ENCODE measurements at regions not wholly inside any gene's neighbourhood (a gene's known extent, or its start where the extent isn't known, plus 50 kb on each side); places are given as distances from the start of the nearest gene placed in this dataset.
"Not testable (repeated sequence)": the region's sequence is repeated elsewhere in the genome, so short reads cannot be mapped to it uniquely, and the experiment has no call there.

DNA sequence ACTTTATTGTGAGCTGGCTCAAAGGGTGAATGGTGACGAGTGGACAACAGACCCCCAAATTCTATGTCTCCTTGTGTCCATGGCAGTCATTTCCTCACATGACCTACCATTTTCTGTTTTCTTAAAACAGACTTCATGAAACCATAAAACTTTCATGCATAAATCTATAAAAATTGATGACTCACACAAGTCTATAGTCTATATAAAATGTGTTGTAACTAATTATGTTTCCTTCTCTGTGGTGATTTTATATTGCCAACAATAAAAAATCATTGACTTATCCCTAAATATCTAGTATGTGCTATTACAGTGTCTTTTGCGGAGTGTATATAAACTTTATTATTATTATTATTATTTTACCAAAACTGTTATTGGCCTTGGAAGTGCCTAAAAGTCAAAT, 382.4 kb downstream of the MAT2B start:
- no peak for DNase-seq

DNA sequence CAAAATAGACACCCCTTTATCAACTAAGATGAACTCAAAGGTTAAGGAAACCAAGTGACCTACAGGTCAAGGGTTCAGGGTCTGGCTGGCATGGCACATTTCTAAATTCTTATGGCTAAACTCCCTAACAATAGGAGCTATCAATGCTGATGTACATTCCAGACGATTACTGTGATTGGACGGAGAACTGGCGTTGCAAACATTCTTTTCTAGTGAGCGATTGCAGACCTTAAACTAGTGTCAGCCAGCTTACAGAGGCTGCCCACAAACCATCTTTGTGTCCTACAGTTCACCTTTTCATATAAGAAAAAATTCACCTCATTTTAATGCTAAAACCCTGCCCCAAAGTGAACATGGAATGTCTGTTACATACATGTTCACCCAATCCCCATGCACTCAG, 382.9 kb downstream of the MAT2B start:
- DNase-seq, result no peak

DNA sequence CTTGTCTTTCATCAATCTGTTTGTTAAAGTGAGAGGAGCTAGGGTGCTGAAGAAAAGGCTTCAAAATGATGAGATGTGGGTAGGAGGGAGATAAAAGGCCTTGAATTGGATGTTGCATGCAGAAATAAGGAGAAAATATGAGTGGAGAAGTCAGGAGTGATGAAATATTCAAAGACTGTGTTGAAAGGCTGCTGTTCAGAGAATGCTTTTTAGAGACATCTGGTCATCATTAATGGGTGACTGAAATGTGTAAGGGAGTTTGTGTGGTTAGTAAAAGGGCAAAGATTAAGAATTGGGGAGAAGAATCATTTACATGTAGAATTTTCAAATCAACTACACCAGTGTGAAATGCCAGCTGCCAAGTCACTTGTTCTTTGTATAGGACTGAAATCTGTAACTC, 383.9 kb downstream of the MAT2B start:
- DNase-seq, result no peak

DNA sequence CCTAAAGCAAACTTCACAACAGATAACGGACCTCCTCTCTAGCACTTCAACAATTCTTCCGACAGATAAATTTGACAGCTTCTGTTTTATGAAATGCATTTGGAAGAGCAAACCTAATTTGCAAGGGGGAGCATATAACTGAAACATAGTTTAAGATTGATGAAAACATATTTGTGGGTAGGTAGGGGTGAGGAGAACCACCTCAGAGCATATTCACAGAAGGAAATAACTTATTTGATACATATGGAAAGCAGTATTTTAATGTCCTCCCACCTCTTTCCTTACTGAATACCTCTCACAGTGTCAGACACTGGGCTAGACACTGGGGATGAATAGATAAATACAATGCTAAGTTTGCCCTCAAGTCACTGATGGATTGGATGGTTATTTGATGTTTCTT, 384.8 kb downstream of the MAT2B start:
- no peak for DNase-seq

DNA sequence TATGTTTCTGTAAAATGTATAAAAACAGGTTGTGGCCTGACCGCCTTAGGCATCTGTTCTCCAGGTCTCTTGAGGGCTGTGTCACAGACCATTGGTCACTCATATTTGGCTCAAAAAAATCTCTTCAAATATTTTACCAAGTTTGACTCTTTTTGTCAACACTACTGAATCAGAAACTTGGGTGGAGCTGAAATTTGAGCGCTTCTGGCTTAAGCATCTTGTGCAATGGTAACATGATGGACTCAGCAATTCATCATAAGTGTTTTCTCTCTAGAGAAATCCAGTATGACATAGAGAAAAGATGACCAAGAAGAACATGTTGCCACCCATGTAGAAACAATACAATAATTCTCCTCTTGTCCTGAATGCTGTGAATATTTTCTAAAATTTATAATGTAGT, 387.9 kb downstream of the MAT2B start:
- no peak for DNase-seq

DNA sequence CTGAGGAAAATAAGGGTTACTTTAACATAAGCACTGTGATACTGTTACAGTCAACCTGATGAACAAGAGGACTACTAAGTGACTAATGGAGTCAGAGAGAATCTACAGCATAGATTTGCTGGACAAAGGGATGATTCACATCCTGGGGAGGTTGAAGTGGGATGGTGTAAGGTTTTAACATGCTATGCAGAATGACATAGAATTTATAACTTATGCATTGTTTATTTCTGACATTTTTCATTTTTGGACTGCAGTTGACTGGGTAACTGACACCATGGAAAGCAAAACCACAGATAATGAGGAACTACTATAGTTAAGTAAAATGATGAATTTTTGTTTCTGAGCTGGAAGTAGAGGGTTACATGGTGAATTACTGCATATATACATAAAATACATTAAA, 389.2 kb downstream of the MAT2B start:
- no peak for DNase-seq

DNA sequence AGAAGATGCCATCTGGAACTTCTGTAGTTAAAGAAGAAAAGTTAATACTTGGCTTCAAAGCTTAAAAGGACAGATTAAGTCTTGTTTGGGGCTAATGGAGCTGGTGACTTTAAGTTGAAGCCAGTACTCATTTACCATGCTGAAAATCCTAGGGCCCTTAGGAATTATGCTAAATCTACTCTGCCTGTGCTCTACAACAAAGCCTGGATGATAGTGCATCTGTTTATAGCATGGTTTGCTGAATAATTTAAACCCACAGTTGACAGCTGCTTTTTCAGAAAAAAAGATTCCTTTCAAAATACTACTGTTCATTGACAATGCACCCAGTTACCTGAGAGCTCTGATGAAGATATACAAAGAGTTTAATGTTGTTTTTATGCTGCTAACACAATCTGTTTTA, 393.5 kb downstream of the MAT2B start:
- no peak for DNase-seq

DNA sequence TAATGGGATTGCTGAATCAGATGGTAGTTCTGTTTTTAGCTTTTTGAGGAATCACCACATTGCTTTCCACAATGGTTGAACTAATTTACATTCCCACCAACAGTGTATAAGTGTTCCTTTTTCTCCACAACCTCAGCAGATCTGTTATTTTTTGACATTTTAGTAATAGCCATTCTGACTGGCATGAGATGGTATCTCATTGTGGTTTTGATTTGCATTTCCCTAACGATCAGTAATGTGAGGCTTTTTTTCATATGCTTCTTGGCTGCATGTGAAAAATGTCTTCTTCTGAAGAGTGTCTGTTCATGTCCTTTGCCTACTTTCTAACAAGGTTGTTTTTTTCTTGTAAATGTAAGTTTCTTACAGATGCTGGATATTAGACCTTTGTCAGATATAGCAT, 402.4 kb downstream of the MAT2B start:
- not testable (repeated sequence) for DNase-seq

DNA sequence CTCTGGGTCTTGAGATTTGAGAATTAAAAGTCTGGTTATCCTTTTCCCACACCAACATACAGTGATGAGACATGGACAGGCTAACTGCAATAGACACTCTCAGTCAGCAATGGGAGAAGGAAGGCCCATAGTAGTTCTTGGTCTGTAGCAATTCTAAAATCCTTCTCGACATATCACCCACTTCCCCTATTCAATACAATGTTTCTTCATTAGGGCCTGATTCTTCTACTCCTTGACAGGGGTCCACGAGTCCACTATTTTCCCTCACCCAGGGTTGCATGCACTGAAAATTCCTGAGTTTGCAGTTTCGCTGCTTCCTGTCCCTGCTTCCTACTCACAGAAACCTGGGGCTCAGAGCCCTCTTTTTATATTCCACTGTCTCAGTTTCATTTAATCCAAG, 402.8 kb downstream of the MAT2B start:
- DNase-seq, result no peak

DNA sequence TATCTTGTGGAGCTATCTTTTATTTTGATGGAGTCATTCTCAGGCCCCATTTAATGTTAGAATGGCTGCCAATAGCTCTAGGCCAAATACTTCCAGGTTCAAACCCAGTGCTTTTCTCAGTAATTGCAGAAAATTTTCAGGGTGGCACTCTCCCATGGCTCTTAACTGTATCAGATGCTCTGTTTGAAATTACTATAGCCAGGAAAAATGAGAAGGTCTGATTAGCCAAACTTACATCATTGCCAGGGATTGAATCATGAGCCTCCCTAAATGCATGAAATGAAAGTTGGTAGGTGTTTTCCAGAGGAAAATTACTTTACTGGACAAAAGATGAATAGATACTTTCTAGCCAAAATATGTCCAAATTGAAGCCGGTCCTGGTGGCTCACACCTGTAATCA, 404.8 kb downstream of the MAT2B start:
- DNase-seq, result no peak

DNA sequence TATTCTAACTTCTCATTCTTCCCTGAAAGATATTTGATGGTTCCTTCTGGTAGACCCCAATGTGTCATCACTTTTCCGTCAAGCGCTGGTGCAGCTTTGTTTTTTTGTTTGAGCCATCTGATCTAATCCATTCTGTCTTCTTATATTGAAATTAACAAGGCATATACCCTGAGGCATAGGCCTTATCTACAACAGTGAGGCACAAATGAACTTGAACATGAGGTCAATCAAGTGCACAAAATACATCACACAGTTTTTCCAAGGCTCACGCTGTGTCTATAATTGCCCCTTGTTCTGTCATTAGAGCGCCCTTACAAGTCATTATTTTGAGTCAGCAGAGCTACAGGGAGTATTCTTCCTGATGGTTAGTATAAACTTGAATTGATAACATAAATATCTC, 406.6 kb downstream of the MAT2B start:
- no peak for DNase-seq

DNA sequence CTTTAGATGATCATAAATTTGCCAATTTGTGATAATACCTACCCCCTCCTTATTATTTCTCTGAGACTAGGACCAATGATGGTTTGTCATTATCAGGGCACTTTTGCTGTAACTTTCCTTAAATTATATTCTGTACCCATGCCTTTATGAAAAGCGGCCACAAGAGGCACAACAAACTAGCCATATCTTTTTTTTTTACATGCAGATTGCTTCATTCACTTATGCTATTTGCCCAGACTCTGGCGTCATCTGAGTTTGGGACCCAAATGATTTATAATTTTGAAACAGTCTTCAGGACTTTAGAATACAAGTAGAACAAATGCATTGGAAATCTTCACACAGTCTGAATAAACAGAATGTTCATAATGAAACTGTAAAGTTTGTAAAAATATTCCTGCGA, 408.1 kb downstream of the MAT2B start:
- no peak for DNase-seq

DNA sequence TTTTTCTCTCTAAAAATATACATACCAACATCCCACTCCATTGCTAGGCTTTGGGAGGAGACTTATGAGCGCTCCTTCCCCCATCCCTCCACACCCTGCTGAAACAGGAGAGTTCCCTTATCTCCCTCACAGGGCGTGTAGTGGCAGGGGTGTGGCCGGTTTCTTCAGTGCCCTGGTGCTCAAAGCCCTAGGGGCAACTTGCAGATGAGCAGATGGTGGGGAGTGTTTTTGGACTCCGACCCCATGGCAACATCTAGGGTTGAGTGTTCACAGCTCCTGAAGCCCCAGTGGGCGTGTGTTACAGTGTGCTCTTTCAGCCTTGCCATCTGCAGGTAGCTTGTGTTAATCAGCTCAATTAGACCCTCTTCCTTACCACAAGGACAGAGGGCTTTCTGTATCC, 409.5 kb downstream of the MAT2B start:
- no peak for DNase-seq

DNA sequence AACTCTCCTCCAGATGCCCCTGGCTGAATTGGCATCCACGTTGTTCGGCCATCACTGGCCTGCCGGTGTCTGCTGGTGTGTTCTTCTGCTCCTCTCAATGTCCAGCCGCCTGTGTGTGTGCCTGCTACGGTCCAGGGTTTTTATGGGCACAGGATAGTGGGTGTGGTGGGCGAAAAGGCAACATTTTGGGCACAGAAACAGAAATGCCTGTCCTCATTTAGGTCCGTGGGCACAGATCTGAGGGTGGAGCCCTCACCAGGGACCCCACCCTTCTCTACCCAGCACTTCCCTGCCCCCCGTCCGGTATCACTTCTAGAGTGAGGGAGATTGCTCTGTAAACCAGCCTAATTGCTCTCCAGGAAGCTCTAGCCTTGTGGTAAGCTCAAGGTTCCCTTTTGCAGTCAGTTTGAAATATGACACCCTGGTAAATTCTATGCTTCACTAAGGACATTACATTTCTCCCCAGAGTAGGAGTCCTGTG, 410.1 kb downstream of the MAT2B start:
- no peak for DNase-seq

DNA sequence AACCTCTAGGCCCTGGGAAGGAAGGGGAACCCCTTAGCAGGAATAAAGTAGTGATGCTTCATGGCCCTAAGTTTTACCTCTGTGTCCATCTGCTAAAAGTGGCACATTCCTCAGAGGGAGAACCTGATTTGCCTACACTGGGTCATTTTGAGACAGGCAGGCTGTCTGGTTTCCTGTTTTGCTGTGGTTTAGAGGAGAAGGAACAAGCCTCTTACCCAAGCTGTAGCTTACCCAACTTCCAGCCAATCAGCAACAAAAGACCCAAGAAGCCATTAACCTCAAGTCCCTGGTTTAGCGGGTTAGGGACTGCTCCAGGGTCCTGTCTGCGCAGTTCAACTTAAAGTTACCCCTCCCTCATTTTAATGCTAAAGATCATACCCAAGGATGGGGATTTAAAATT, 411.0 kb downstream of the MAT2B start:
- no peak for DNase-seq

DNA sequence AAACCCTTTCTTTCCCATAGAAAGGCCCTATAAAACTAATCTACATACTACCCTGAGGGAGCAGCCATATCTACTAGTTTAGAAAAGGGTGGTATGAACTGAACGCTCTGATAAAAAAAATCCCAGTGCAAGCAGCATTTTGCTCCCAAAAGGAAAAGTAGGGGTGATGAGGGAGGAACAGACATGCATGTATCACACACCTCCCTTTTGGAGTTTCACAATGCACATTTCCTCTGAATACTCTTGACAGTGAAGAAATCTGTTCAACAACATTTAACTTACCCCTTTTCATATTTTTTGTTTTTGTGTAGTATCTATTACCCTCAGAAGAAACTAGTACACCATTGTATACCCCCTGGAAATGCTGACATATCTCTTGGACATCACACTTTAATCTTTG, 411.4 kb downstream of the MAT2B start:
- DNase-seq, result no peak

DNA sequence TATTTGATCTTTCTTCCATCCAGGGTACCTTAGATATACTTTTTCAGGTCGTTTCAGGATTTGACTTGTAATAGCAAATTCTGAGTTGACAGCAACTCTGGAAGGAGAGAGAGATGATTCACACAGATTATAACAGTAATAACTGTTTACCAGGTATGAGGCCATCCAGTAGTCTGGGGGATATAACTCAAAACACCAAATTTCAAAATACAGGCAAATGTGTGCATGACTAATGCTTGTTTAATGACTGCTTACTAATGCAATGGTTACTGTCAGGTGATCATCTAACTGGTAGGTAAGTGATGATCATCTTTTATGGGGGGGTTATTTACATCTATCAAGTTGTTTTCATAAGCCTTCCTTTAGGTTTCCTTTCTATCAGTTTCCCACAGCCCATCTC, 412.3 kb downstream of the MAT2B start:
- no peak for DNase-seq

DNA sequence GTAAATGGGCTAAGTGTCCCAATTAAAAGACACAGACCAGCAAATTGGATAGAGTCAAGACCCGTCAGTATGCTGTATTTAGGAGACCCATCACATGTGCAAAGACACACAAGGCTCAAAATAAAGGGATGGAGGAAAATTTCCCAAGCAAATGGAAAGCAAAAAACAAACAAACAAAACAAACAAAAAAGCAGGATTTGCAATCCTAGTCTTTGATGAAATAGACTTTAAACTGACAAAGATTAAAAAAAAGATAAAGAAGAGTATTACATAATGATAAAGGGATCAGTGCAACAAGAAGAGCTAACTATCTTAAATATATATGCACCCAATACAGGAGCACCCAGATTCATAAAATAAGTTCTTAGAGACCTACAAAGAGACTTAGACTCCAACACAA, 429.6 kb downstream of the MAT2B start:
- DNase-seq, result not testable (repeated sequence)

DNA sequence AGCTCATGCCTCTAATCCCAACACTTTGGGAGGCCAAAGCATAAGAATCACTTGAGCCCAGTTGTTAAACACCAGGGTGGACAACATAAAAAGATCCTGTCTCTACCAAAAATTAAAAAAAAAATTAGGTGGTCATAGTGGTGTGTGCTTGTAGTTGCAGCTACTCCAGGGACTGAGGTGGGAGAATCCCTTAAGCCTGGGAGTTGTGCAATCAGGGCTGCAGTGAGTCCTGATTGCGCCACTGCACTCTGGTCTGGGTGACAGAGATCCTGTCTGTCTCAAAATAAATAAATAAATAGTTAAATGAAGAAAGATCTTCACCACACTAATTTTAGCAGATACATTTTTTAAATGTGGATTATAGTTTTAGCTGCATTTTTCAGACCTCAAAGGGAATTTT, 433.2 kb downstream of the MAT2B start:
- DNase-seq, result no peak

DNA sequence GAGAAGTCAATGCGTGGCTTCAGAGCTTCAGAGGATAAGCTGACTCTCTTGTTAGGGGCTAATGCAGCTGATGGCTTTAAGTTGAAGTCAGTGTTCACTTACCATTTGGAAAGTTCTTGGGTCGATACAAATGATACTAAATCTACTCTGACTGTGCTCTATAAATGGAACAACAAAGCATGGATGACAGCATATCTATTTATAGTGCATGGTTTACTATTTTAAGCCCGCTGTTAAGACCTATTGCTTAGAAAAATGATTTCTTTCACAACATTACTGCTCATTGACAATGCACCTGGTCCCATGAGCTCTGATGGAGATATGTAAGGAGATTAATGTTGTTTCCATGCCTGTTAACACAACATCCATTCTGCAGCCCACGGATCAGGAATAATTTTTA, 435.7 kb downstream of the MAT2B start:
- no peak for DNase-seq

DNA sequence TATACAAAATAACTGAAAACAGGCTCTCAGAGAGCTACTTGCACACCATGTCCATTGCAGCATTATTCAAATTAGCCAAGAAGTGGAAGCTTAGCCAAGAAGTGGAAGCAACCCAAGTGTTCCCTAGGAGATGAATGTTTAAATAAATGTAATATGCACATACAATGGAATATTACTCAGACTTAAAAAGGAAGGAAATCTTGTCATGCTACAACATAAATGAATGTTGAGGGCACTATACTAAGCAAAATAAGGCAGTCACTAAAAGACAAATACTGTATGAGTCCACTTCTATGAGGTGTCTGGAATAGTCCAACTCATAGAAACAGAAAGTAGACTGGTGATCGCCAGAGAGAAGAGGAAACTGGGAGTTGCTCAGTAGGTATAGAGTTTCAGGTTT, 438.1 kb downstream of the MAT2B start:
- DNase-seq, result peak; percentile 45

DNA sequence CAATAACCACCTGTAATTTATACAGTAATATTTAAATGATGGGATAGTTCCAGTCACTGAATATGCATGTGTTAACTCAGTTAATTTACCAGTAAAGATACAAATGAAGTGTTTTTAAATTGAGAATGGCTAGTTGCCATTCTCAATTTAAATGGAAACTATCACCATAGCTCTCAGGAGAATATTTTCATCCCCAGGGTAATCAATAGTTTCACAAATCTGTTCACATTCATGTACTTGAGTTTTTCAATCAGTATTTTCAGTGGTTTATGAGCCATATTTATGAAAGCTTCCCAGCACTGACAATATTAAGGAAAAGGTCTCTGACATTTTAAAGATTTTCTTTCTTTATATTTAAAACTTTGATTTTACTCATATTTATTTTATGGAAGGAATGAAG, 439.3 kb downstream of the MAT2B start:
- DNase-seq, result no peak

DNA sequence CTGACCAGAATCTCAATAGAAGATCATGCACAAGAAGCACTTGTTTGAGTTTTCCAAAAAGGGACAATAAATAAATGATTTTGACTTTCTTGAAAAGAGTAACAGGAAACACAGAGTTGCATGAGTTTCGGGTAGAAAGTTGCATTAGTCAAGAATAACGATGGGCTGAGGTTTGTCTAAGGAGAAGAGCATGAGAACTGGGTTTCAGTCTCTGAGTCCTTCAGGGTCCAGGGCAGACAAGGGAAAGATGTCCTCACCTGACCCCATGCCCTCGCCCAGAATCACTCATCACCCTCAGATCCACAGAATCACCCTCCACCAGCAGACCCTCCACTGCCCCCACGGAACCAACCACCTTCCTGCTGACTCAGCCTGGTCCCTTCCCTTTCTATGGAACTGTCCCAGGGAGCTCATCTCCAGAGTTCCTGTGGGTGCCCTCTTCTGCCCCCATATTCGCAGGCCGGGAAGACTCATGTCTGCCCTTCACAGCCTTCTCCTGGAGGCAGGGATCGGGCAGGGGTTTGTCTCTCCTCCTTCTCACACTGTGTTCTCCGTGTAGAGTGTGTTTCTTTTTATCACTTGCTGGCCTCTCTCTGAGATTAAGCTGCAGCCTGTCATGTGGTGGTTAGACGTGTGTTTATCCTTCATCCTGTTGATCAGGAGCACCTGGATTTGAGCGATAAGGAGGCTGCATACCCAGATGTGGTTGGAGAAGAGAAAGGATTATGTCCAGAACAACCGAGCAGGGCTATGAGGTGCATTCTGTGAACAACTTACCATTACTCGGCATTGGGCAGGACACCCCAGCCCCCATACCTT, 442.6 kb downstream of the MAT2B start:
- DNase-seq, result no peak

DNA sequence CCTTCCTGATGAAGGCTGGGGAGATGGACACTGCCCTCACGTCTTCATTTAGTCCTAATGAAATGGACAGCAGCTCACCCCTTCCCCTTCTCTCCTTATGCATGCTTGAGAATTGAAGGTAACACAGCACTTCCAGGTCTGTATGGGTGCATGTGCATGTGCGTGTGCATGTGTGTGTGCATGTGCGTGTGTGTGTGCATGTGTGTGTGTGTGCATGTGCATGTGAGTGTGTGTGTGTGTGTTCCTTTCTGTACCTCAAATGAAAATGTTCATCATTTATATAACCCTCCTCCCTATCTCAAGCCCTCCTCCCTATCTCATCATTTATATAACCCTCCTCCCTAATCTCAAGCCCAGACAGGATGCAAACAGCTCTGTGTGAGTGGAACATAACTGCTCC, 444.8 kb downstream of the MAT2B start:
- no peak for DNase-seq

DNA sequence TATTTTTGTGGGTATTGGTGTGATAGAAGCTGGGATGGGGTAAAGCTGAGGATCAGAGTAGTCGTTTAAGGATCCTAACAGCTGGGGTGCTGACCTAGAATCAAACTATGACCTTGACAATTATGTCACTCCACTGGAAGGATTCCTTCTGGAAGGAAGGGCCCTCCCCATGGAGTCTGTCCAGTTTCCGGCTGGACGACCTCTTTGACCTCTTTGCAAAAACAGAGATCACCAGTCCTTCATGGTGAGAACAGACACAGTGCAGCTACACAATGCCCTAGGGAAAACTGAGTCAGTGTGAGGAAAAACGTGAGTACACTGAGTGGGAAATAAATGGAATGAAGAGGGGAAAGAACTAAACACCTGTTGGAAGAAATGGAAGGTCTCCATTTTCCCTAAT, 445.6 kb downstream of the MAT2B start:
- no peak for DNase-seq
